Psoas muscle (tissue), 7 donors: ENCODE measurements at regions not wholly inside any gene's neighbourhood (a gene's known extent, or its start where the extent isn't known, plus 50 kb on each side); places are given as distances from the start of the nearest gene placed in this dataset.

Experiments used
- ATAC-seq, 4 donors: fragments of 200-7000 bp; cut with Tn5 transposase; one replicate each; pipeline ENCODE4 v1.9.1; 2020; ENCODE audit warnings: moderate library complexity in 3 of 4, mild to moderate bottlenecking in 2 of 4
- DNase-seq, 2 donors: peaks; one replicate each; pipeline ENCODE4 v3.0.0-alpha.2; 2020
- H3K27ac ChIP-seq: fragments of 200-600 bp; one replicate; pipeline ENCODE4 v1.8.0; 2022
- H3K27me3 ChIP-seq, 3 donors: fragments of 200-600 bp in 1 of 3; one replicate each; pipeline versions ENCODE4 v1.6.1 to v1.8.0; 2013 to 2022; ENCODE audit warnings: low read length in 2 of 3, mild to moderate bottlenecking in 2 of 3, moderate library complexity in 1 of 3; ENCODE audit not compliant: insufficient read depth in 3 of 3
- H3K36me3 ChIP-seq, 2 donors: fragments of 200-600 bp in 1 of 2; one replicate each; pipeline versions ENCODE4 v1.6.1 to v1.8.0; 2013 to 2022; ENCODE audit warnings: low read depth in 1 of 2, mild to moderate bottlenecking in 1 of 2, moderate library complexity in 1 of 2; ENCODE audit not compliant: insufficient read depth in 1 of 2
- H3K4me1 ChIP-seq: fragments of 200-600 bp; one replicate; pipeline ENCODE4 v1.8.0; 2022
- H3K4me3 ChIP-seq: fragments of 200-600 bp; one replicate; pipeline ENCODE4 v1.8.0; 2022; ENCODE audit warnings: mild to moderate bottlenecking
- H3K9me3 ChIP-seq: fragments of 200-600 bp; one replicate; pipeline ENCODE4 v1.8.0; 2022
- CTCF ChIP-seq: fragments of 200-600 bp; IDR thresholded peaks from one replicate; pipeline ENCODE4 v1.8.0; 2022; ENCODE audit warnings: antibody characterized with exemption
- WGBS, 3 donors: extraction: QIAGEN DNeasy Blood & Tissue Kit; methylation state at CpG; one replicate each; pipeline versions ENCODE4 v1.1.6 to v1.1.7; 2013; 5-methylcytosine and 5-hydroxymethylcytosine counted together
- intact Hi-C, 2 donors: fragments of 100-400 bp; cut with DNase I; formaldehyde crosslinking; loops; one replicate each; pipeline versions ENCODE4 v1.11.0 to v1.14.2; 2022
- donor health status: healthy with polysubstance abuse.
- donor health status: DM: no; HTN: no; CAD: no; lungs with moderate emphysema.
- donor health status: Bipolar disorder and iron deficiency.
- donor health status: healthy.
- donor health status: DM: yes; HTN: yes; CAD: no.
- donor health status: DM: no; HTN: no; CAD: no.
- donor health status: DM: yes; HTN: yes; CAD: no.

DNA sequence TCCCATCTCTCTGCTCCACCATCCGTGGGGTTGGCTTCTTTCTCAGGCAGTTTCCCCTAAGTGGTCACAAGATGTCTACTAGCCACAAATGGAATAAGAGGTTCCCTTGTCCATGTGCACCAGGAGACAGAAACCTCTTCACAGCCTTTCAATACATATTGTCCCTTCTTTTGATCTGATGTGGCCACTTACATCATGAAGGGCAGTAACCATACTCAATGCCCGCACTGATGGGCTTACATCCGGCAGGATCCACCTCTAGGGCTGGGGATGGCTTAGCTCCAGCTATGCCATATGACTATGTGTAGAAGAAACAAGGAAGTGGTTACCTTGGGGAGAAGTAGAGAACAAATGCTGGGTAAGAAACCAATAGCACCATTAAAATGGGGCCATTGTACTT is 64.4 kb downstream of the PLEKHG1 start:
- intact Hi-C loops: no loop called here
- 94 to 99% (median 95%) methylated on average over 3 of the region's 3 CpGs for WGBS, 3 donors
- Histone ChIP-seq H3K27ac (no peak overlapping the region), H3K9me3 (no peaks in the 10 kb centered on the region), H3K36me3 (no peaks in the 10 kb centered on the region), H3K4me1 (peaks cover 7% of the 10 kb centered on the region), H3K27me3 (no peaks in the 10 kb centered on the region), H3K4me3 (no peak overlapping the region)
- no peak for ATAC-seq
- no peak for TF ChIP-seq CTCF
- DNase-seq: no peak

DNA sequence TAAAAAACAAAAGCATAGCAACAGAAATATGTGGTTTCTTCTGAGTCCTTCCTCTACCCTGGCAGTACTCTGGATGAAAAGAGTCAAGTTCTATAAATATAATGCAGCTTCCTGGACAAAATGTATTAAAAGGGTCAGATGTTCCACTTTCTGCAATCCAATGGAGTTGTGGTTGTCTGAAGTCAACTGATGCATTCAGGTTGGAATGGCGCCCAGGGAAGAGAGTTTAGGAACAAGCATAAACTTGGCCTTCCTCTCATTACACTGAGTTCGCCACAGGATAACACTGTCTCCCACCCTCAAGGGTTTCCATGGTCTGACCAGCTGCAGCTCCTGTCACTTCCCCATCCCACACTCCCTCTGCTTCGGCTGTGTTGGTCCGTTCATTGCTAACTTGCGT is 66.4 kb downstream of the PLEKHG1 start:
- no peak for ATAC-seq
- H3K4me1 ChIP-seq: peaks cover 8% of the 10 kb centered on the region
- H3K27me3 ChIP-seq: no peaks in the 10 kb centered on the region
- WGBS, 3 donors: 65 to 86% (median 78%) methylated on average over 5 of the region's 5 CpGs
- H3K36me3 ChIP-seq: no peaks in the 10 kb centered on the region
- intact Hi-C loops: no loop called here
- H3K27ac ChIP-seq: no peak overlapping the region
- H3K9me3 ChIP-seq: no peaks in the 10 kb centered on the region
- TF ChIP-seq CTCF: no peak
- no peak overlapping the region for H3K4me3 ChIP-seq
- no peak for DNase-seq

DNA sequence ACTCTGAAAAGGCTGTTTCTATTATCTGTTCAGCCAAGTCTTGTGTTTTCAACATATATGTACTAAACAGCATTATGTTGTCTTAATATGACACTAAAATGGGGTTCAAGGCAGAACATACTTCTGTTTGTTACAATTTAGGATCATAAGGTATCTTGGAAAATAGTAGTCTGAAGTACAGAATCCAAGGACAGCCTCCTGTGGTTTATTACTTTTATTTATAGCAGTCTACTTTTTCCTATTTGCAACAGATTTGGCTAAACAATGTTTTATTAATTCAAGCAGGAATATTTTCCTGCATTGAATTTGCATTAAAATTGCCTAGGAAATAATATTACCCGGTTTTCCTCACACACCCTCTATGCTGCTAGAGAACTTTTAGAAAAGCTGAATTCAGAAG is 67.7 kb downstream of the PLEKHG1 start:
- 43 to 50% (median 44%) methylated on average over 1 of the region's 1 CpG for WGBS, 3 donors
- DNase-seq (no peak), ATAC-seq (no peak)
- no peak for TF ChIP-seq CTCF
- no peak overlapping the region for H3K4me3 ChIP-seq
- no peaks in the 10 kb centered on the region for H3K27me3 ChIP-seq
- H3K4me1 ChIP-seq: peaks cover 8% of the 10 kb centered on the region
- no peaks in the 10 kb centered on the region for H3K36me3 ChIP-seq
- no peak overlapping the region for H3K27ac ChIP-seq
- intact Hi-C loops: no loop called here
- no peaks in the 10 kb centered on the region for H3K9me3 ChIP-seq

DNA sequence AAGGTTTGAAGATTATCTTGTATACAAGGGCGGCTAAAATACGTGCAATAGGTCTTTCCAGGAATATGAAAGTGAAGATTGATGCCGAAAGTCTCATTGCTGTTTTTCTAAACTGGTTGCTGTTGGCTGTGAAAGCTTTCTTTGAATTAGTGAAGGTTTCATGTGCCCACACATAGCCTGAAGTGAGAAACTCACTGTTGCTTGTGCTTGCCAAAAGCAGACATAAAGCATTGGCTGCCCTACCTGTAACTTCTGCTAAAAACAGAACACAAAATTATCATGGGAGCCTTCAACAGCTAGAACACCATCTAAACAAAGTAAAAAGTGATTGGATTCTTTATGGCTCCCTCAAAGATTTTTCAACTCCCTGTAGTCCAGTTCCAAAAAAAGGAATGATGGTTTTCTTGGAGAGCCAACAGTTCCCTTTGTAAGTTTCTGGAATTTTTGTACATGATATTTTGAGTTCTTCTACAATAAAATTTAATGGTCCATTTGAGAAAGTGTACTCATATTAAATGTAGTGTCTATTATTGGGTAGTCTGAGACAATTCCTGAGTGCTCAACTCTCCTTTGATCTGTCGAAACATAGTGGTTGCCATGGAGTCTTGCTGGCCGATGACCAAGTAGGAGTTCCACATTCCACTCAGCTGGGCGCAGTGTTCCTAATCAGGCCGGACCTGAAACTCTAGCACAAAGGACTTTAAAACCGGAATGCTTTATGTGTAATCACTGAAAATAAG is 68.5 kb downstream of the PLEKHG1 start:
- Histone ChIP-seq H3K4me1 (peaks cover 8% of the 10 kb centered on the region), H3K4me3 (no peak overlapping the region), H3K27me3 (no peaks in the 10 kb centered on the region), H3K36me3 (no peaks in the 10 kb centered on the region), H3K9me3 (no peaks in the 10 kb centered on the region), H3K27ac (no peak overlapping the region)
- TF ChIP-seq CTCF: no peak
- 18 to 28% (median 22%) methylated on average over 8 of the region's 8 CpGs for WGBS, 3 donors
- DNase-seq (peak; percentile 89 to 90), ATAC-seq (peak; percentile 55 to 88 (median 76))
- intact Hi-C loops: no loop called here

DNA sequence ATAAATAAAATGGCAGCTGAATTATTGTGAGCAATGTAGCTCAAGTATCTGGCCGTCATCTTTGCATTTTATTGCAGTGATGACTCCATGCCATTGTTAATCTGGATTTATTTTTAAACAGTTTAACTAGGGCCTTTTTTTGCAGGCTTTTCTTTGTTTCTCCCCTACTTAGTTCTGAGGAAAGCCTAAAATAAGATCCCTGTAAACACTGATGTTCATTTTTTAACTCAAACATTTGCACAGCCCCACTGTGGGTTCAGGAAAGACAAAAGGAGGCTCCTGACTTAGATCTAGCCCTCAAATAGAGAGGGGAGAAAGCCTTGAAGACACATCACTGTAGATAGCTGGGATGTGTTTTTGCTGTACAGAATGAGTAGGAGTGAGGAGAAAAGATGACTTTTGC is 69.2 kb downstream of the PLEKHG1 start:
- H3K9me3 ChIP-seq: no peaks in the 10 kb centered on the region
- no peaks in the 10 kb centered on the region for H3K36me3 ChIP-seq
- H3K4me1 ChIP-seq: peaks cover 8% of the 10 kb centered on the region
- no peaks in the 10 kb centered on the region for H3K27me3 ChIP-seq
- WGBS, 3 donors: 26 to 38% (median 30%) methylated on average over 1 of the region's 1 CpG
- no peak overlapping the region for H3K4me3 ChIP-seq
- H3K27ac ChIP-seq: peak overlapping the region; percentile 10
- intact Hi-C loops: no loop called here
- DNase-seq (no peak), ATAC-seq (no peak)
- no peak for TF ChIP-seq CTCF
